H9 (cell line): ENCODE measurements at regions not wholly inside any gene's neighbourhood (a gene's known extent, or its start where the extent isn't known, plus 50 kb on each side); places are given as distances from the start of the nearest gene placed in this dataset.

Experiments
- DNase-seq: peaks from one replicate; pipeline ENCODE4 v3.0.0-alpha.2; 2017
- H2AFZ ChIP-seq: one replicate; pipeline ENCODE4 v1.6.1; 2013; ENCODE audit warnings: mild to moderate bottlenecking, low read length, control low read depth, moderate library complexity
- H2AK5ac ChIP-seq: 2 replicates; pipeline ENCODE4 v1.6.1; 2013; ENCODE audit warnings: low read length, control low read depth, mixed read lengths; ENCODE audit not compliant: insufficient read length
- H2BK120ac ChIP-seq: one replicate; pipeline ENCODE4 v1.6.1; 2013; ENCODE audit warnings: low read depth, mild to moderate bottlenecking, low read length, control low read depth, inconsistent platforms; ENCODE audit not compliant: poor library complexity, severe bottlenecking
- H2BK12ac ChIP-seq: 2 replicates; pipeline ENCODE4 v1.6.1; 2013; ENCODE audit warnings: low read length, control low read depth, mixed read lengths, low read depth; ENCODE audit not compliant: insufficient read length
- H2BK15ac ChIP-seq: 2 replicates; pipeline ENCODE4 v1.6.1; 2013; ENCODE audit warnings: low read depth, low read length, control low read depth
- H2BK20ac ChIP-seq: one replicate; pipeline ENCODE4 v1.6.1; 2013; ENCODE audit warnings: low read depth, mild to moderate bottlenecking, low read length, control low read depth, inconsistent platforms; ENCODE audit not compliant: poor library complexity, severe bottlenecking
- H2BK5ac ChIP-seq: 2 replicates; pipeline ENCODE4 v1.6.1; 2013; ENCODE audit warnings: low read length, control low read depth, mixed read lengths; ENCODE audit not compliant: insufficient read length
- H3K14ac ChIP-seq: 2 replicates; pipeline ENCODE4 v1.6.1; 2013; ENCODE audit warnings: low read length, control low read depth; ENCODE audit not compliant: insufficient read depth
- H3K18ac ChIP-seq: 2 replicates; pipeline ENCODE4 v1.6.1; 2013; ENCODE audit warnings: low read depth, mild to moderate bottlenecking, mixed read lengths, low read length, control low read depth; ENCODE audit not compliant: insufficient read length
- H3K23ac ChIP-seq: 2 replicates; pipeline ENCODE4 v1.6.1; 2013; ENCODE audit warnings: low read length, control low read depth, mixed read lengths, low read depth; ENCODE audit not compliant: insufficient read length
- H3K23me2 ChIP-seq: 2 replicates; pipeline ENCODE4 v1.6.1; 2013; ENCODE audit warnings: low read depth, mild to moderate bottlenecking, mixed read lengths, low read length, control low read depth; ENCODE audit not compliant: insufficient read length, poor library complexity, severe bottlenecking
- H3K27ac ChIP-seq: 2 replicates; pipeline ENCODE4 v1.5.1; 2013; ENCODE audit warnings: low read length, control low read depth, mixed read lengths, low read depth; ENCODE audit not compliant: insufficient read length
- H3K27me3 ChIP-seq: 2 replicates; pipeline ENCODE4 v1.6.1; 2013; ENCODE audit warnings: low read length, control low read depth, inconsistent platforms; ENCODE audit not compliant: insufficient read depth
- H3K4ac ChIP-seq: 2 replicates; pipeline ENCODE4 v1.6.1; 2013; ENCODE audit warnings: low read depth, mild to moderate bottlenecking, control low read depth, inconsistent platforms, low read length, moderate library complexity
- H3K4me1 ChIP-seq: 2 replicates; pipeline ENCODE4 v1.6.1; 2013; ENCODE audit warnings: low read length, control low read depth, inconsistent platforms; ENCODE audit not compliant: insufficient read depth
- H3K4me2 ChIP-seq: 2 replicates; pipeline ENCODE4 v1.6.1; 2013; ENCODE audit warnings: low read length, control low read depth, mixed read lengths; ENCODE audit not compliant: insufficient read length, insufficient read depth
- H3K56ac ChIP-seq: 2 replicates; pipeline ENCODE4 v1.6.1; 2013; ENCODE audit warnings: low read depth, mild to moderate bottlenecking, mixed read lengths, low read length, control low read depth; ENCODE audit not compliant: insufficient read length
- H3K79me1 ChIP-seq: 2 replicates; pipeline ENCODE4 v1.6.1; 2013; ENCODE audit warnings: low read depth, mild to moderate bottlenecking, moderate library complexity, low read length, control low read depth, inconsistent platforms; ENCODE audit not compliant: insufficient read depth, poor library complexity, severe bottlenecking
- H3K79me2 ChIP-seq: 2 replicates; pipeline ENCODE4 v1.6.1; 2013; ENCODE audit warnings: low read length, control low read depth, inconsistent platforms; ENCODE audit not compliant: insufficient read depth
- H3K9ac ChIP-seq: 2 replicates; pipeline ENCODE4 v1.6.1; 2013; ENCODE audit warnings: low read length, control low read depth, mixed read lengths; ENCODE audit not compliant: insufficient read length; ENCODE audit errors: extremely low read depth
- H3K9me3 ChIP-seq: one replicate; pipeline ENCODE4 v1.6.1; 2013; ENCODE audit warnings: low read depth, low read length, inconsistent platforms; ENCODE audit not compliant: control insufficient read depth
- H3T11ph ChIP-seq: one replicate; pipeline ENCODE4 v1.6.1; 2013; ENCODE audit warnings: mild to moderate bottlenecking, low read length, control low read depth, inconsistent platforms
- H4K20me1 ChIP-seq: one replicate; pipeline ENCODE4 v1.6.1; 2013; ENCODE audit not compliant: control insufficient read depth, insufficient read length, insufficient read depth
- H4K5ac ChIP-seq: 2 replicates; pipeline ENCODE4 v1.6.1; 2013; ENCODE audit warnings: low read depth, mild to moderate bottlenecking, mixed read lengths, low read length, control low read depth; ENCODE audit not compliant: insufficient read length
- H4K8ac ChIP-seq: replicated peaks from 2 replicates; pipeline ENCODE4 v1.6.1; 2013; ENCODE audit warnings: low read length, control low read depth, mixed read lengths, low read depth; ENCODE audit not compliant: insufficient read length
- H4K91ac ChIP-seq: 2 replicates; pipeline ENCODE4 v1.6.1; 2013; ENCODE audit warnings: low read depth, mild to moderate bottlenecking, moderate library complexity, mixed read lengths, low read length, control low read depth; ENCODE audit not compliant: insufficient read length
- H3K27ac Mint-ChIP-seq, 3 experiments: 2 replicates in 2 of 3; 3 replicates in 1 of 3; pipeline ENCODE4 v1.8.0; 2020 to 2021; ENCODE audit warnings: mixed read lengths in 3 of 3, mild to moderate bottlenecking in 1 of 3, moderate library complexity in 1 of 3
- H3K27me3 Mint-ChIP-seq: 2 replicates; pipeline ENCODE4 v1.8.0; 2021; ENCODE audit warnings: low read depth, mild to moderate bottlenecking, moderate library complexity, mixed read lengths
- H3K36me3 Mint-ChIP-seq, 3 experiments: 2 replicates in 2 of 3; 3 replicates in 1 of 3; pipeline ENCODE4 v1.8.0; 2020 to 2021; ENCODE audit warnings: low read depth in 3 of 3, mixed read lengths in 3 of 3; ENCODE audit not compliant: insufficient read depth in 1 of 3
- H3K4me1 Mint-ChIP-seq, 2 experiments: 2 replicates each; pipeline ENCODE4 v1.8.0; 2020; ENCODE audit warnings: mixed read lengths in 2 of 2
- H3K4me3 Mint-ChIP-seq, 2 experiments: 2 replicates in 1 of 2; 3 replicates in 1 of 2; pipeline ENCODE4 v1.8.0; 2020 to 2021; ENCODE audit warnings: mild to moderate bottlenecking in 2 of 2, mixed read lengths in 2 of 2, moderate library complexity in 1 of 2
- H3K9me3 Mint-ChIP-seq, 2 experiments: 2 replicates in 1 of 2; 3 replicates in 1 of 2; pipeline ENCODE4 v1.8.0; 2020; ENCODE audit warnings: mild to moderate bottlenecking in 2 of 2, mixed read lengths in 2 of 2, moderate library complexity in 1 of 2
- CTCF ChIP-seq: fragments of 200-600 bp; sonication (generic); conservative IDR thresholded peaks from 3 replicates; pipeline ENCODE4 v1.8.0; 2021; ENCODE audit warnings: antibody characterized with exemption, mild to moderate bottlenecking
- WGBS: extraction: QIAGEN DNeasy Blood & Tissue Kit; methylation state at CpG from one replicate; pipeline ENCODE4 v1.1.7; 2013; ENCODE audit warnings: missing lambda C conversion rate, low lambda C conversion rate, mixed read lengths; ENCODE audit not compliant: insufficient read length; ENCODE audit errors: extremely low coverage; 5-methylcytosine and 5-hydroxymethylcytosine counted together

GRCh38 chr7:49038821-49039358, 114.5 kb downstream of the CDC14C start:
- peaks cover 0 to 7% (median 0%) of the 10 kb centered on the region in 3 experiments; a peak in 4 of 7 replicates for H3K36me3 Mint-ChIP-seq
- no peak for DNase-seq
- peak overlapping the region; percentile 13 for H4K91ac ChIP-seq
- H3K27me3 ChIP-seq = no peaks in the 10 kb centered on the region
- no peaks in the 10 kb centered on the region for H3K79me2 ChIP-seq
- H3K56ac ChIP-seq = no peak overlapping the region
- no peak overlapping the region for H3K4me3 Mint-ChIP-seq
- no peaks in the 10 kb centered on the region for H3K79me1 ChIP-seq
- H4K20me1 ChIP-seq = no peaks in the 10 kb centered on the region
- no peak overlapping the region for H4K8ac ChIP-seq
- H3K27ac Mint-ChIP-seq = peak overlapping the region in 1 of 3 experiments; percentile 36; a peak in 2 of 7 replicates
- no peak overlapping the region; the same call in 1 of the 2 replicates for H3K4ac ChIP-seq
- no peaks in the 10 kb centered on the region for H3K23me2 ChIP-seq
- H3K9me3 ChIP-seq = no peaks in the 10 kb centered on the region
- H3K23ac ChIP-seq = no peak overlapping the region
- peak overlapping the region; percentile 30 for H2BK12ac ChIP-seq
- no peak overlapping the region for H2BK5ac ChIP-seq
- H3K18ac ChIP-seq = peak overlapping the region; percentile 18
- no peak for TF ChIP-seq CTCF
- H3K4me1 ChIP-seq = peaks cover 10% of the 10 kb centered on the region; the same call in 1 of the 2 replicates
- peak overlapping the region; percentile 34 for H2BK20ac ChIP-seq
- H3K27ac ChIP-seq = no peak overlapping the region
- no peak overlapping the region for H2BK15ac ChIP-seq
- H3K14ac ChIP-seq = no peak overlapping the region
- H2AK5ac ChIP-seq = peak overlapping the region; percentile 65
- no peak overlapping the region for H3T11ph ChIP-seq
- H3K4me1 Mint-ChIP-seq = peaks cover 38 to 40% of the 10 kb centered on the region in 2 experiments
- no peak overlapping the region for H2AFZ ChIP-seq
- no peak overlapping the region for H4K5ac ChIP-seq
- no CpG with 5 or more reads among the region's 1 CpG for WGBS
- H3K9me3 Mint-ChIP-seq = no peaks in the 10 kb centered on the region; a peak in 1 of 5 replicates
- H3K9ac ChIP-seq = no peak overlapping the region
- H2BK120ac ChIP-seq = no peak overlapping the region
- H3K27me3 Mint-ChIP-seq = no peaks in the 10 kb centered on the region
- H3K4me2 ChIP-seq = no peak overlapping the region
